Peyer's patch (tissue), 4 donors: ENCODE measurements at regions not wholly inside any gene's neighbourhood (a gene's known extent, or its start where the extent isn't known, plus 50 kb on each side); places are given as distances from the start of the nearest gene placed in this dataset.

ENCODE experiments used
- POLR2A ChIP-seq, 2 donors: fragments of 450-650 bp; IDR thresholded peaks; one replicate each; pipeline ENCODE4 v1.5.1; 2017; ENCODE audit warnings: antibody characterized with exemption in 2 of 2, mild to moderate bottlenecking in 2 of 2, moderate library complexity in 2 of 2
- TF ChIP-seq, protein P1 (sequence below), 6 experiments: fragments of 450-650 bp in 4 of 6; fragments of 200-600 bp in 2 of 6; sonication (generic) in 1 of 6; IDR thresholded peaks; one replicate each; pipeline ENCODE4 v1.5.1; 2017 to 2019; ENCODE audit warnings: antibody characterized with exemption in 6 of 6, mild to moderate bottlenecking in 3 of 6, moderate library complexity in 1 of 6

DNA sequence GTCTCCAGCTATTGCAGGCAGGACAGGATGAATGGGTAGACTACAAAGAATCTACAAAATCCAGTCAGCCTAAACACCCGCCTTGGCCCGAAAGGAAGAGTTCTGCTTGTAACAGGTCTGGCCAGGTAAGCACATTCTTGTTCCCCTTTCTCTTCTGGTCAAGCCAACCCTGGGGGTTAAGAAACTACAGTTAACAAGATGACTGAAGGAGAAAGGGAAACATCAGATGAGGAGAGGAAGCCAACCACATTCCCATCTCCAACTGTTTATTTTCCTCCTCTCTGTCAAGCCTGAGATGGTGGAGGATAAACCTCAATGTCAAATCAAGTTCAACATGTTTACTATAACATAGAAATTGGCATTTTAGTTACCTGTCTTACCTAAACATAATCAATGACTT lies 198.9 kb downstream of the IPMK start:
- TF ChIP-seq, protein P1, sequence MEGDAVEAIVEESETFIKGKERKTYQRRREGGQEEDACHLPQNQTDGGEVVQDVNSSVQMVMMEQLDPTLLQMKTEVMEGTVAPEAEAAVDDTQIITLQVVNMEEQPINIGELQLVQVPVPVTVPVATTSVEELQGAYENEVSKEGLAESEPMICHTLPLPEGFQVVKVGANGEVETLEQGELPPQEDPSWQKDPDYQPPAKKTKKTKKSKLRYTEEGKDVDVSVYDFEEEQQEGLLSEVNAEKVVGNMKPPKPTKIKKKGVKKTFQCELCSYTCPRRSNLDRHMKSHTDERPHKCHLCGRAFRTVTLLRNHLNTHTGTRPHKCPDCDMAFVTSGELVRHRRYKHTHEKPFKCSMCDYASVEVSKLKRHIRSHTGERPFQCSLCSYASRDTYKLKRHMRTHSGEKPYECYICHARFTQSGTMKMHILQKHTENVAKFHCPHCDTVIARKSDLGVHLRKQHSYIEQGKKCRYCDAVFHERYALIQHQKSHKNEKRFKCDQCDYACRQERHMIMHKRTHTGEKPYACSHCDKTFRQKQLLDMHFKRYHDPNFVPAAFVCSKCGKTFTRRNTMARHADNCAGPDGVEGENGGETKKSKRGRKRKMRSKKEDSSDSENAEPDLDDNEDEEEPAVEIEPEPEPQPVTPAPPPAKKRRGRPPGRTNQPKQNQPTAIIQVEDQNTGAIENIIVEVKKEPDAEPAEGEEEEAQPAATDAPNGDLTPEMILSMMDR (IDR thresholded peaks at IDR 0.05), result no peak
- no peak for TF ChIP-seq POLR2A (IDR thresholded peaks at IDR 0.05)
